Neural crest cell (in vitro differentiated cells): ENCODE measurements at regions not wholly inside any gene's neighbourhood (a gene's known extent, or its start where the extent isn't known, plus 50 kb on each side); places are given as distances from the start of the nearest gene placed in this dataset.

Experiments
- DNase-seq: peaks from one replicate; pipeline ENCODE4 v3.0.0; 2021; ENCODE audit warnings: low read depth, mixed read lengths, low spot score
- H3K27ac Mint-ChIP-seq: one replicate; pipeline ENCODE4 v1.8.0; 2021; ENCODE audit warnings: mild to moderate bottlenecking, mixed read lengths; ENCODE audit not compliant: unreplicated experiment
- H3K27me3 Mint-ChIP-seq: 2 replicates; pipeline ENCODE4 v1.8.0; 2021; ENCODE audit warnings: low read depth, mild to moderate bottlenecking, mixed read lengths
- H3K36me3 Mint-ChIP-seq: 2 replicates; pipeline ENCODE4 v1.8.0; 2021; ENCODE audit warnings: low read depth, mild to moderate bottlenecking, mixed read lengths
- H3K4me1 Mint-ChIP-seq: 2 replicates; pipeline ENCODE4 v1.8.0; 2021; ENCODE audit warnings: mixed read lengths
- H3K4me3 Mint-ChIP-seq: one replicate; pipeline ENCODE4 v1.8.0; 2021; ENCODE audit warnings: mild to moderate bottlenecking, mixed read lengths
- H3K9me3 Mint-ChIP-seq: 2 replicates; pipeline ENCODE4 v1.8.0; 2021; ENCODE audit warnings: mixed read lengths
- CTCF ChIP-seq: fragments of 200-600 bp; sonication (generic); conservative IDR thresholded peaks from 2 replicates; pipeline ENCODE4 v1.5.0; 2021; ENCODE audit warnings: antibody characterized with exemption, mild to moderate bottlenecking

DNA sequence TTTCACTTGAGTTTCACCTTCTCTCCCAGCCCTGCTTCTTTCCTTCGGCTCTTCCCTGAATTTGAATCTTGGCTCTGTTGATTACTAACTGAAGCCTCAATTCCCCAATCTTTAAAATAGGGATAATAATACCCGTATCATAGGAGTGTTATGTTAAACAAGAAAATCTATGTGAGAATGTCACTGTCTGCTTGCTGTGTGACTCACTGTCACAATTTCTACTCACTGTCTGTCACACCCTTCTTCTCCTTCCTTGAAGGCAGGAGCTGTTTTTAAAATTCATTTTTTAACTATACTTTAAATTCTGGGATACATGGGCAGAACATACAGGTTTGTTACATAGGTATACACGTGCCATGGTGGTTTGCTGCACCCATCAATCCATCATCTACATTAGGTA is 141.6 kb upstream of the CXCR4 start:
- no peak for DNase-seq
- Mint-ChIP-seq H3K27me3 (no peaks in the 10 kb centered on the region), H3K27ac (no peak overlapping the region), H3K4me3 (no peak overlapping the region), H3K4me1 (peaks cover 9% of the 10 kb centered on the region), H3K36me3 (peaks cover 9% of the 10 kb centered on the region), H3K9me3 (peaks cover 13% of the 10 kb centered on the region)
- no peak for TF ChIP-seq CTCF

GRCh38 chr2:136257893-136258292 is 139.9 kb upstream of the CXCR4 start:
- no peak for TF ChIP-seq CTCF
- H3K27ac Mint-ChIP-seq, result no peak overlapping the region
- no peak for DNase-seq
- no peaks in the 10 kb centered on the region for H3K36me3 Mint-ChIP-seq
- no peaks in the 10 kb centered on the region for H3K27me3 Mint-ChIP-seq
- H3K4me1 Mint-ChIP-seq, result peaks cover 9% of the 10 kb centered on the region
- peaks cover 4% of the 10 kb centered on the region for H3K9me3 Mint-ChIP-seq
- H3K4me3 Mint-ChIP-seq, result no peak overlapping the region

GRCh38 chr2:136255648-136256461 is 137.9 kb upstream of the CXCR4 start:
- H3K4me1 Mint-ChIP-seq, result peaks cover 3% of the 10 kb centered on the region
- H3K27me3 Mint-ChIP-seq, result no peaks in the 10 kb centered on the region
- TF ChIP-seq CTCF, result no peak
- H3K9me3 Mint-ChIP-seq, result no peaks in the 10 kb centered on the region
- H3K4me3 Mint-ChIP-seq, result no peak overlapping the region
- H3K36me3 Mint-ChIP-seq, result no peaks in the 10 kb centered on the region
- DNase-seq, result no peak
- no peak overlapping the region for H3K27ac Mint-ChIP-seq

DNA sequence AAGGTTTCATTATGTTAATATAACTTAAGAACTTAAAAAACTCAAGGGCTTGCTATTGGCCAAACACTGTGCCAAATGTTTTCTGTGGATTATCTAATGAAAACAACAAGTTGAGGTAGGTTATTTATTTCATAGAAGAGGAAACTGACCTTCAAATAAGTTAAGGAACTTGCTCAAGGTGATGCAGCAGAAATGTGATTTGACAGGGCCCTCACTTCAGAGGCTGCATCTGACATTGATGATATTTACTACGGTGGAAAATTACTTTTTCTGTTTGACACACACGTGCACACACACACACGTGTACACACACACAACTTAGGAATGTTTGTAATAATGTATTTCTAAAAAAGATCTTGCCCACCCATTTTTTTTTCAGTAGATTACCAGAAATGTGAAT is 137.2 kb upstream of the CXCR4 start:
- H3K4me3 Mint-ChIP-seq, result no peak overlapping the region
- H3K9me3 Mint-ChIP-seq, result no peaks in the 10 kb centered on the region
- TF ChIP-seq CTCF, result no peak
- no peak overlapping the region for H3K27ac Mint-ChIP-seq
- H3K27me3 Mint-ChIP-seq, result no peaks in the 10 kb centered on the region
- no peak for DNase-seq
- no peaks in the 10 kb centered on the region for H3K36me3 Mint-ChIP-seq
- peaks cover 6% of the 10 kb centered on the region for H3K4me1 Mint-ChIP-seq

GRCh38 chr2:136254681-136255080 is 136.7 kb upstream of the CXCR4 start:
- no peaks in the 10 kb centered on the region for H3K36me3 Mint-ChIP-seq
- peaks cover 6% of the 10 kb centered on the region for H3K4me1 Mint-ChIP-seq
- no peak overlapping the region for H3K4me3 Mint-ChIP-seq
- no peaks in the 10 kb centered on the region for H3K9me3 Mint-ChIP-seq
- no peak for TF ChIP-seq CTCF
- H3K27me3 Mint-ChIP-seq, result no peaks in the 10 kb centered on the region
- DNase-seq, result no peak
- no peak overlapping the region for H3K27ac Mint-ChIP-seq
